Right lobe of liver (tissue), 6 donors: ENCODE measurements at regions not wholly inside any gene's neighbourhood (a gene's known extent, or its start where the extent isn't known, plus 50 kb on each side); places are given as distances from the start of the nearest gene placed in this dataset.

Experiments used
- ATAC-seq, 4 donors: fragments of 200-7000 bp; cut with Tn5 transposase; one replicate each; pipeline ENCODE4 v1.9.1; 2020; ENCODE audit warnings: mild to moderate bottlenecking in 4 of 4, moderate library complexity in 4 of 4
- DNase-seq, 3 donors: peaks; one replicate each; pipeline ENCODE4 v3.0.0-alpha.2; 2020
- H3K27ac ChIP-seq, 3 donors: fragments of 200-600 bp; one replicate each; pipeline ENCODE4 v1.8.0; 2022
- H3K27me3 ChIP-seq, 2 donors: fragments of 200-600 bp; one replicate each; pipeline ENCODE4 v1.8.0; 2022
- H3K36me3 ChIP-seq, 4 donors: fragments of 200-600 bp; sonication (generic) in 1 of 4; one replicate each; pipeline versions ENCODE4 v1.5.1 to v1.8.0; 2017 to 2022; ENCODE audit warnings: control low read depth in 1 of 4
- H3K4me1 ChIP-seq, 4 donors: fragments of 200-600 bp; sonication (generic) in 1 of 4; one replicate each; pipeline versions ENCODE4 v1.5.1 to v1.8.0; 2017 to 2022; ENCODE audit warnings: control low read depth in 1 of 4
- H3K4me3 ChIP-seq, 3 donors: fragments of 200-600 bp; one replicate each; pipeline ENCODE4 v1.8.0; 2022
- H3K9me3 ChIP-seq, 4 donors: fragments of 200-600 bp; sonication (generic) in 1 of 4; one replicate each; pipeline versions ENCODE4 v1.5.1 to v1.8.0; 2017 to 2022; ENCODE audit warnings: control low read depth in 1 of 4
- CTCF ChIP-seq, 4 donors: fragments of 200-600 bp in 3 of 4; fragments of 450-650 bp in 1 of 4; IDR thresholded peaks; one replicate each; pipeline versions ENCODE4 v1.5.1 to v1.8.0; 2016 to 2022; ENCODE audit warnings: antibody characterized with exemption in 4 of 4, mild to moderate bottlenecking in 2 of 4
- POLR2A ChIP-seq: fragments of 450-650 bp; IDR thresholded peaks from one replicate; pipeline ENCODE4 v1.6.1; 2017; ENCODE audit warnings: antibody characterized with exemption, mild to moderate bottlenecking
- WGBS: methylation state at CpG from one replicate; pipeline ENCODE4 v1.1.6; 2018; ENCODE audit warnings: low coverage, low lambda C conversion rate; ENCODE audit not compliant: insufficient coverage; ENCODE audit errors: missing lambda C conversion rate; 5-methylcytosine and 5-hydroxymethylcytosine counted together
- intact Hi-C, 2 donors: fragments of 100-400 bp; cut with DNase I; formaldehyde crosslinking; loops; one replicate each; pipeline versions ENCODE4 v1.11.2 to v1.14.1; 2022
- donor health status: DM: no; HTN: yes; CAD: no.
- donor health status: DM: no; HTN: no; CAD: no.
- donor health status: DM: no; HTN: no; CAD: no.
- donor health status: DM: no; HTN: yes; CAD: no.
- donor health status: DM: no; HTN: yes; CAD: no.

GRCh38 chr2:145028101-145028920, 508.4 kb upstream of the ZEB2 start:
- Histone ChIP-seq H3K9me3 (no peaks in the 10 kb centered on the region), H3K4me1 (no peaks in the 10 kb centered on the region), H3K27me3 (no peaks in the 10 kb centered on the region), H3K36me3 (no peaks in the 10 kb centered on the region), H3K27ac (no peak overlapping the region), H3K4me3 (no peak overlapping the region)
- DNase-seq (no peak), ATAC-seq (no peak)
- 59% methylated on average over 8 of the region's 8 CpGs for WGBS
- TF ChIP-seq CTCF (IDR thresholded peaks at IDR 0.05): no peak
- no peak for TF ChIP-seq POLR2A
- intact Hi-C loops: no loop called here

GRCh38 chr2:145026456-145027455, 506.8 kb upstream of the ZEB2 start:
- Histone ChIP-seq H3K4me3 (no peak overlapping the region), H3K4me1 (no peaks in the 10 kb centered on the region), H3K9me3 (no peaks in the 10 kb centered on the region), H3K27me3 (no peaks in the 10 kb centered on the region), H3K36me3 (no peaks in the 10 kb centered on the region), H3K27ac (no peak overlapping the region)
- DNase-seq (no peak), ATAC-seq (no peak)
- TF ChIP-seq POLR2A: no peak
- no peak for TF ChIP-seq CTCF (IDR thresholded peaks at IDR 0.05)
- WGBS: 75% methylated on average over 13 of the region's 13 CpGs
- intact Hi-C loops: no loop called here

- 83% methylated on average over 1 of the region's 1 CpG for WGBS
- intact Hi-C loops: no loop called here
Observed at GRCh38 chr2:145025382-145025781, 505.5 kb upstream of the ZEB2 start.

More at GRCh38 chr2:145025382-145025781, 505.5 kb upstream of the ZEB2 start:
- no peak for TF ChIP-seq POLR2A
- TF ChIP-seq CTCF (IDR thresholded peaks at IDR 0.05): no peak
- DNase-seq: no peak
- no peaks in the 10 kb centered on the region for H3K4me1 ChIP-seq
- no peaks in the 10 kb centered on the region for H3K9me3 ChIP-seq
- no peak for ATAC-seq
- no peaks in the 10 kb centered on the region for H3K36me3 ChIP-seq
- H3K27me3 ChIP-seq: no peaks in the 10 kb centered on the region
- H3K27ac ChIP-seq: no peak overlapping the region
- no peak overlapping the region for H3K4me3 ChIP-seq
